ENCODE measurements at regions not wholly inside any gene's neighbourhood (a gene's known extent, or its start where the extent isn't known, plus 50 kb on each side); places are given as distances from the start of the nearest gene placed in this dataset.

GRCh38 chr6:166877906-166878305 lies 78.4 kb downstream of the RNASET2 start:
- no peak for TF ChIP-seq CTCF (IDR thresholded peaks at IDR 0.05)
- H3K27ac ChIP-seq = no peak overlapping the region
- no peak for ATAC-seq
- DNase-seq = no peak
- no peaks in the 10 kb centered on the region for H3K36me3 ChIP-seq
- no peaks in the 10 kb centered on the region for H3K4me1 ChIP-seq
- no peak overlapping the region for H3K4me3 ChIP-seq
- no peaks in the 10 kb centered on the region for H3K27me3 ChIP-seq
- no peaks in the 10 kb centered on the region for H3K9me3 ChIP-seq
- intact Hi-C loops (cut with DNase I) = no loop called here

GRCh38 chr6:166877349-166877748 lies 79.0 kb downstream of the RNASET2 start:
- H3K4me3 ChIP-seq = no peak overlapping the region
- no peak overlapping the region for H3K27ac ChIP-seq
- TF ChIP-seq CTCF (IDR thresholded peaks at IDR 0.05) = no peak
- no peaks in the 10 kb centered on the region for H3K27me3 ChIP-seq
- no peaks in the 10 kb centered on the region for H3K4me1 ChIP-seq
- no peak for DNase-seq
- no peak for ATAC-seq
- H3K9me3 ChIP-seq = no peaks in the 10 kb centered on the region
- H3K36me3 ChIP-seq = no peaks in the 10 kb centered on the region
- intact Hi-C loops (cut with DNase I) = no loop called here

- no peaks in the 10 kb centered on the region for H3K4me1 ChIP-seq
- no peak for TF ChIP-seq CTCF (IDR thresholded peaks at IDR 0.05)
- intact Hi-C loops (cut with DNase I) = no loop called here
- H3K36me3 ChIP-seq = no peaks in the 10 kb centered on the region
- no peaks in the 10 kb centered on the region for H3K9me3 ChIP-seq
- DNase-seq (no peak), ATAC-seq (no peak)
- no peaks in the 10 kb centered on the region for H3K27me3 ChIP-seq
- no peak overlapping the region for H3K27ac ChIP-seq
- no peak overlapping the region for H3K4me3 ChIP-seq
Measured at GRCh38 chr6:166872531-166873009, 83.8 kb downstream of the RNASET2 start.

GRCh38 chr6:166870602-166871208 lies 85.6 kb downstream of the RNASET2 start:
- no peak for DNase-seq
- Histone ChIP-seq H3K36me3 (no peaks in the 10 kb centered on the region), H3K27ac (no peak overlapping the region), H3K4me1 (no peaks in the 10 kb centered on the region), H3K9me3 (no peaks in the 10 kb centered on the region), H3K4me3 (no peak overlapping the region), H3K27me3 (no peaks in the 10 kb centered on the region)
- TF ChIP-seq CTCF (IDR thresholded peaks at IDR 0.05) = no peak
- no peak for ATAC-seq
- intact Hi-C loops (cut with DNase I) = no loop called here

GRCh38 chr6:166866839-166867637 lies 89.3 kb downstream of the RNASET2 start:
- intact Hi-C loops (cut with DNase I) = no loop called here
- Histone ChIP-seq H3K27ac (no peak overlapping the region), H3K36me3 (no peaks in the 10 kb centered on the region), H3K4me1 (peaks cover 11% of the 10 kb centered on the region), H3K9me3 (no peaks in the 10 kb centered on the region), H3K4me3 (no peak overlapping the region), H3K27me3 (peaks cover 3% of the 10 kb centered on the region)
- no peak for TF ChIP-seq CTCF (IDR thresholded peaks at IDR 0.05)
- ATAC-seq (no peak), DNase-seq (no peak)

Data from upper lobe of right lung (tissue), 1 donor.